ENCODE measurements at regions not wholly inside any gene's neighbourhood (a gene's known extent, or its start where the extent isn't known, plus 50 kb on each side); places are given as distances from the start of the nearest gene placed in this dataset.

GRCh38 chr21:33162436-33162951, 67.2 kb upstream of the IFNAR2 start:
- Histone ChIP-seq H3K9ac (ENCODE audit: extremely low read depth, insufficient read length, low read length) (no peak overlapping the region), H2BK120ac (ENCODE audit: low read depth, low read length, poor library complexity, severe bottlenecking) (no peak overlapping the region), H2BK20ac (ENCODE audit: low read depth, low read length, poor library complexity, severe bottlenecking) (no peak overlapping the region), H3K56ac (ENCODE audit: insufficient read length, low read depth, low read length) (no peak overlapping the region), H3K9me3 (ENCODE audit: control insufficient read depth, low read depth, low read length) (no peaks in the 10 kb centered on the region), H2BK15ac (ENCODE audit: low read depth, low read length) (no peak overlapping the region), H3K14ac (ENCODE audit: insufficient read depth, low read length) (no peak overlapping the region), H3K4me2 (ENCODE audit: insufficient read depth, insufficient read length, low read length) (no peak overlapping the region), H2AK5ac (ENCODE audit: insufficient read length, low read length) (no peak overlapping the region), H3K23me2 (ENCODE audit: insufficient read length, low read depth, low read length, poor library complexity, severe bottlenecking) (no peaks in the 10 kb centered on the region), H4K20me1 (ENCODE audit: control insufficient read depth, insufficient read depth, insufficient read length) (no peaks in the 10 kb centered on the region), H3K4me1 (ENCODE audit: insufficient read depth, low read length) (no peaks in the 10 kb centered on the region), H3K18ac (ENCODE audit: insufficient read length, low read depth, low read length) (no peak overlapping the region), H2AFZ (ENCODE audit: low read length) (peak overlapping the region; percentile 63), H3T11ph (ENCODE audit: low read length) (no peak overlapping the region), H2BK5ac (ENCODE audit: insufficient read length, low read length) (no peak overlapping the region), H3K79me1 (ENCODE audit: insufficient read depth, low read depth, low read length, poor library complexity, severe bottlenecking) (no peaks in the 10 kb centered on the region), H3K4ac (ENCODE audit: low read depth, low read length) (no peak overlapping the region), H4K8ac (replicated peaks; ENCODE audit: insufficient read length, low read depth, low read length) (no peak overlapping the region), H4K5ac (ENCODE audit: insufficient read length, low read depth, low read length) (no peak overlapping the region), H2BK12ac (ENCODE audit: insufficient read length, low read depth, low read length) (no peak overlapping the region), H3K27me3 (ENCODE audit: insufficient read depth, low read length) (no peaks in the 10 kb centered on the region), H4K91ac (ENCODE audit: insufficient read length, low read depth, low read length) (no peak overlapping the region), H3K27ac (ENCODE audit: insufficient read length, low read depth, low read length) (no peak overlapping the region), H3K23ac (ENCODE audit: insufficient read length, low read depth, low read length) (no peak overlapping the region), H3K79me2 (ENCODE audit: insufficient read depth, low read length) (no peaks in the 10 kb centered on the region)
- no CpG with 5 or more reads among the region's 15 CpGs for WGBS (ENCODE audit: extremely low coverage, insufficient read length, low lambda C conversion rate)
- Mint-ChIP-seq H3K4me3 (no peak overlapping the region), H3K36me3 (ENCODE audit: insufficient read depth in 1 of 3, low read depth in 3 of 3) (peaks cover 0 to 4% (median 2%) of the 10 kb centered on the region in 3 experiments; a peak in 1 of 7 replicates), H3K27me3 (ENCODE audit: low read depth) (peaks cover 14% of the 10 kb centered on the region; the same call in 1 of the 2 replicates), H3K4me1 (peaks cover 12 to 24% of the 10 kb centered on the region in 2 experiments), H3K27ac (peak overlapping the region in 2 of 3 experiments; percentile 2 to 65; a peak in 3 of 7 replicates), H3K9me3 (peaks cover 6 to 15% of the 10 kb centered on the region in 2 experiments; a peak in 4 of 5 replicates)
- no peak for DNase-seq
- TF ChIP-seq CTCF (conservative IDR thresholded peaks at IDR 0.05) = no peak

All from H9 (cell line).